GM21529 (cell line): ENCODE measurements at regions not wholly inside any gene's neighbourhood (a gene's known extent, or its start where the extent isn't known, plus 50 kb on each side); places are given as distances from the start of the nearest gene placed in this dataset.

Experiments
- ATAC-seq: cut with Tn5 transposase; IDR thresholded peaks from one replicate; pipeline ENCODE4 v1.9.1; 2021; ENCODE audit not compliant: unreplicated experiment

DNA sequence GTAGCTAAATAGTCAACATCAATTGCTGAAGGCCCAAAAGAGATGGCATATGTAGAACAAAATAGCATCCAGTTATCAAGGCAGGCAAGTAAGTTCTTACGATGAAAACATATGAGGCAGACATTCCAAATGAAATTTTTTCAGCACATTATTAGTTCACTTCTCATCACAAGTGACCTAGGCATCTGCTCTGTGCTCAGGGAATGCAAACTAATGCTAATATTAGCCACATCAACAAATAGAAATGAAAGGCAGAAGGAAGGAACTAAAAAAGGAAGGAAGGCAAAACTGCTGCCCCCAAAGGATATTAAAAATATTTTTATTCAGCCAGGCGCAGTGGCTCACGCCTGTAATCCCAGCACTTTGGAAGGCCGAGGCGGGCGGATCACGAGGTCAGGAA is 51.2 kb upstream of the ROCK1 start:
- no peak for ATAC-seq

DNA sequence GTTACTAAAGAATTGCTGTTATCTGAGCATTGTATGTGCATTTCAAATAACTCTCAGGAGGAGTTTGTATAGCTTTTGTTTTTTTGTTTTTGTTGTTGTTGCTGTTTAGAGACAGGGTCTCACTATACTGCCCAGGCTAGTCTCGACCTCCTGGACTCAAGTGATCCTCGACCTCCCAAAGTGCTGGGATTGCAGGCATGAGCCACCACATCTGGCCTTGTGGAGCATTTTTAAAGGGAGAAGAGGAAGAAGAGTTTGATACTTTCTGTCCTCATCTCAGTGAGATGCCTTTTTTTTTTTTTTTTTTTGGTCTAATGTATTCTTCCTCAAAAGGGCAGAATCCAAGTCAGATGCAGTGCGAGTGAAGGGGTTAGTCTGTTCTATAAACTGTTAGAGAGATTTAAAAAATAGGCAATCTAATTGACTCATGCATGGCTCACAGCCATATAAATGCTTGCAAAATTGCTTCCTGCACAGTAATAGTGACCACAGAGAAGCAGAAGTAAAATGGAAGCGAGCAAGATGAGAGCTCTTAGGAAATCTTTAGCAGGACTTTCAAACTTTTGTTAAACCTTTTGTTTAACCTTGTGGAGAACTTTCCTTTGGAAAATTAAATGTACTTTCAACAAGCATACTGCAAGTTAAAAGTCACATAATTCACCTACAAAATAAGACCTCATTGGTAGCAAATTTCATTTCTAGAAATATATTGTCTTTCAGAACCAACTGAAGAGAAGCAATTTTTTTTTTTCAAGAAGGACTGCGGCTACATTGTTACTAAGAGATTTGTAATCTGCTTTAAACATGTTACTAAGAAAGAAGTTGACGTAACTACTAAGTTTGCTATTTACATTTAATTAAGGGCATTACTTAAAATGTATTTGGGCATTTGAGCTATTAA is 52.3 kb upstream of the ROCK1 start:
- ATAC-seq = no peak

DNA sequence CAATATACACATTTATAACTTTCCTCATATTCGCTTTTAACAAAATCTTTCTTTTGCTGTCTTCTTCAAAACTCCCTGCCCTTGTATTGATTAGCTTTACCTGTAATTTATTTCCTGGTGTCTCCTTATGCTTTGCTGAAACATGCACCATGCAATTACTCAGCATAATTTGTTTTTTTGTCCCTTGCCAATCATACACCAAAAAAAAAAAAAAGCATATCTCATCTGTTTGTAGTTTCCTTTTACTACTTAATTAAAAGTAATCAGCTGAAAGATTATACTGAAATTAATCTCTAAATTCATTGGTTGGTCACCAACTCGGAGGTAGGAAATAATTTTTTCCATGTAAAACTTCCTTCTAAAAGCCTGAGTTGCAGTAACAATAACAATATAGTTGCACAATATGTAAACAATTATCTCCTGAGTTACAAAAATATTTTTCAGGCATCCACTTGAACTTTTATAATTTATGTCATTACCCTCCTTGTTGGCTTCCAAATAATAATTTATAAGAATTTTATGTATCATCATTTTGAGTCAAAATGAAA is 53.0 kb upstream of the ROCK1 start:
- ATAC-seq = no peak

DNA sequence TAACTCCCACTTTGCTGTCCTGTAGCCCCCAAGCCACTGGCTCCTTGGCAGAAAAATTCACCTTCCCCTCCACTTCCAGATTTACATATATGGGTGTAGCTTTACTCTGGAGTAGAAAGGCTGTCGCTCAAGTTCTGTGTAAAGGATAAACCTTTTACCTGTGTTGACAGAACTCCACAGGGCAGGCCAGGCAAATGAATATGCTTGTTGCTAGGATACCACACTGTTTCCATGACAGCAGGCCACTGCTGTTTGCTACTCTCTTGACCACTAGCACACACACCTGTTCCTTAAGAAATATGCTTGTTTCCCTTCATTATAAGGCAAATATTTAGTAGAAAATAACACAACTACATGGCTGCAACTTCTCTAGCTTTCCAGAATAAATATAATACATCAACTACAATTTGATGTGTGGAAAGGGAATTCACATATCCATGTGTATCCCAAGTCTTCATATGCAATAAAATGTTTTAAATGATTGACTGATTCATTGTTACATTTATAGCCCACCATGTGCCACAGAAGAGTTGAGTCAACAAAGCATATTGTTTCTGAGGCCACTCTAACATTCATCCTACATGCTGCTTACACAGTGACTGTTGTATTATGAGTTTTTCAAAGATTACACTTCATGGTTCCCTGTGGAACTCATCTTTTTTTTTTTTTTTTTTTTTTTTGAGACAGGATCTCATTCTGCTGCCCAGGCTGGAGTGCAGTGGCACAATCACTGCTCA is 56.2 kb upstream of the ROCK1 start:
- no peak for ATAC-seq

DNA sequence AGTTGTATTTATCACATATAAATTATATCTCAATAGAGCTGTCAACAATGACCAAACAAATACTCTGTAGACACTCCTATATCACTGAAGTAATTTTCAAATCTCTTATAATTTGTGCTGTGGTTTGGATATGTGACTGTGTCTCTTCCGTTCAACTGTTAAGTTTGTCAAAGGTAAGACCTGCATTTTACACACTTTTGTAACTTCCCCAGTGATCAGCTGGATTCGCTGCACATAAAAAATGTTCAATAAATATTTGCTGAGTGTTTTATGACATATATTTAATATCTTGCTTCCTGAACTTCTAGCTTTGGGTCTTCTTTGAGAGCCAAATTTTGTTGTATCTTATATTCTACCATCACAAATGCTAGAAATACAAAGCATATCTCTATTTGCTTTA is 57.3 kb upstream of the ROCK1 start:
- no peak for ATAC-seq

DNA sequence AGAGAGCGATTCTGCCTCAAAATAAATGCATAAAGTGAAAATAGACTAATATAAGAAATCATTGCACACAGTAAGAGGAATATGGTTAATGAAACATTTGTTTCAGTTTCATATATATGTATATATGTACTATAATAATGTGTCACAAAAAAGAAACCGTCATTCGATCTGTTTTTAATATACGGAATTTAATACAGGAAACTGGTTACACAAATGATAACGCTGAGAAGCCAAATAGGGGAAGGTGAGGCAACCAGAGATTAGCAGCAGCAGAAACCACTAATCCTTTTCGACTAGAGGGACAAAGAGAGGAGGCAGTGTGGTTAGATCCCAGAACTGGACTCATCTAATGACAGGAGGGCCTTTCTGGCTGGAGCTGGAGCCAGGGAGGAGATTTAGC is 64.2 kb upstream of the GREB1L start:
- no peak for ATAC-seq

DNA sequence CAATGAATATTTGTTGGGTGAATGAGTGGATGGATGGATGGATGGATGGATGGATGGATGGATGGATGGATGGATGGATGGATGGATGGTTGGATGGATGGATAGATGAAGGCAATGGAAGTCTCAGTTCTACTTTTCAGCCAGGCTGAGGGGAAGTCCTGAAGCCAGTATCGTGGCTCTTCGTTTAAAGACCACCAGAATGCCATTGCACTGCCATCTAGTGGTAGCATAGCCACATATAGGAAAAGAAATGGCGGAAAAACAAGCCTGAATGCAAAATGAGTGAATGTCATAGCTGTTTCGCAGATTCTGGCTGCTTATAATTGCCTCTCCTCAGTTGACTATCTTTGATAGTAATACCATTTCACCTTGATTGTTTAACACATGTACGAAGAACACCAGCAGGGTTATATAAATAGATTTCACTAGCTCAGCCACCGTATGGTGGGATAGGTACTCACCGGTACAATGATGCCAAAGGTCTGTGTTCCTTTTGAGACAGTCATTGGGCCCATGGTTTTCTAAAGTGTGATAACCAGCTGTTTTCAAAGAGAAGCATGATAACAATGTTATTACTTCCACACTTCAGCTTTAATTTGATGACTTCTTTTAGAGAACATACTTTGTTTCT is 62.3 kb upstream of the GREB1L start:
- ATAC-seq = peak; percentile 63

DNA sequence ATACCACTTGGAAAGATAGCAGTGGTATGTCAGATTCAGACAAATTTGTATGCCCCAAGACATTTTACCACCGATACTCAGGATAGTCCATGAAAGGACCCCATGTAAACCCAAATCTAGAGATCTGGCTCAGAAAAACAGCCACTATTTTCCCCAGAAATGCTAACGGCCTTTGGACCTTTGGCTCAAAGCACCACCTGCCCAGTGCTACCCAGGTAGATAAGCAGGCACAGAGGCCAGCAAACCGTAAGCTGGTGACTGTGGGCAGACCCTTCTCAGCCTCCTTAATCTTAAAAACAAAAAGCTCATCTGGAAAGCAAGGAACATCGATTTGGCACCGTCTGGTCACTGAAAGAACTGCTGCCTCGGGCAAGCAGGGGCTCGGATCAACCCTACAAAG is 61.4 kb upstream of the GREB1L start:
- no peak for ATAC-seq

DNA sequence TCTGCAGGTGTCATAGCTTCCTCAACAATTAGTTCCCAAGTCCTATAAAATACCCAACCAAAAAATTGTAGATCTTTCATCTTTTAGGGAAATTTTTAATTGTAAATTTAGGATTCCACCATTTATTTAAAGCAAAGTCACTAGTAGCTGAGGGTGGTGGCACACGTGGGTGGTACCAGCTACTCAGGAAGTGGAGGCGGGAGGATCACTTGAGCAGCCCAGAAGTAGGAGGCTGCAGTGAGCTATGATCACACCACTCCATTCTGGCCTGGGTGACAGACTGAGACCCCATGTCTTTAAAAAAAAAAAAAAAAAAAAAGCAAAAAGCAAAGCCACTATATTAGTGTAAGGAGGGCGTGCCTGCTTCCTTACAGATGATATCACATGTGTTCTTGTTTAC is 60.3 kb upstream of the GREB1L start:
- no peak for ATAC-seq

DNA sequence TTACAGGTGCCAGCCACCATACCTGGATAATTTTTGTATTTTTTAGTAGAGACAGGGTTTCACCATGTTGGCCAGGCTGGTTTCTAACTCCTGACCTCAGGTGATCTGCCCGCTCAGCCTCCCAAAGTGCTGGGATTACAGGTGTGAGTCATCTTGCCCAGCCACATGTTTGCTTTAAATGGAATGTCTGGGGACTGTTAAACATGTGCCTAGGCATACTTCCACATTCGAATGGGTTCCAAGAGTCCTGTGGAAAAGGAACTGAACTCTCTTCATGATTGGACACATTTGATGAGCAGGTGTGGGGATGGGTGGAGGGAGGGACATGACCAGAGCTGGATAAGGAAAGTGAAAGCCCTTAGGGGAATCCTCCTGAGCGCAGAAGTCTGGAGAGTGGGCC is 58.4 kb upstream of the GREB1L start:
- ATAC-seq = no peak

DNA sequence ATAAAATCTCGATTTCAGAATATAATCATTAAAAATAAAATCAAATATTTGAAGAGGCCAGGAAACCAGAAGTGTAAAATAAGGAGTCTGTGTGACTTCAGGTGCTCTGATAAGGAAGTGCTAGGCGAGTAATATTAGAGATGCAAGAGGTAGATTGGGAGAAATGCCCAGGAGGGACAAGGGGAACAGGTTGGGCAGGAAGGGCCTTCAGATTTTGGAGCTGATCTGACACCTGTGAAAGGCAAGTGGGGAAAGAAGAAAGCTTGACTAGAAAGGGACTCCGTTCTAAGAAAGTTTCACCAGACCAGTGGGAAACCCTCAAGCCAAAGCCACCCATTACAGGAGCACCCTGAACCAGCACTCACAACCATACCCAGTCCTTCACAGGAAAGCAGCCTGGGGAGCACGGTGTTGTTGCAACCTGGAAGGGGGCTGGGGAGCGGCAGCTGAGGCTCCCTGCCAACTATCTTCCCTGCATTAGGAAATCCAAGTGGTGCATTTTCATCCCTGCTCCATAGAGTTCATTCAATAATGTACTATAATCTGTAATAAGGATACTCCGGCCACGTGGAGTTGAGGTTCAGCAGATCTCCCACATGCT is 57.5 kb upstream of the GREB1L start:
- no peak for ATAC-seq

DNA sequence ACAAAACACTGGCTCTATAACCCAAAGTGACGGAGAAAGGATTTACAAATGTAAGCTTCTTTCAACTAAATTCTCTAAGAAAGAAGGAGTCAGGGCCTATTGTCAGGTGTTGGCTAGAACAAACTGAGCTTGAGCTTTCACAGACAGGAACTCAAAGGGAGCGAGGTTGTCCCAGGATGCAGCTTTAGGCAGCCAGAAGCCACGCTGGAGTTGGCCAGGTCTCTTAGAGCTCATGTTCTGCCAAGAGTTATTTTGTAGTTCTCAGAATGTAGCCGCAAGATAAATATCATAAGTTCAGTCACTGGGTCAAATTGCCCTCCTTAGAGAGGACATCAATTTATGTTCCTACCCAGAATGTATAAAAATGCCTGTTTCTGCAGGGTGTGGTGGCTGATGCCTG is 54.1 kb upstream of the GREB1L start:
- no peak for ATAC-seq

DNA sequence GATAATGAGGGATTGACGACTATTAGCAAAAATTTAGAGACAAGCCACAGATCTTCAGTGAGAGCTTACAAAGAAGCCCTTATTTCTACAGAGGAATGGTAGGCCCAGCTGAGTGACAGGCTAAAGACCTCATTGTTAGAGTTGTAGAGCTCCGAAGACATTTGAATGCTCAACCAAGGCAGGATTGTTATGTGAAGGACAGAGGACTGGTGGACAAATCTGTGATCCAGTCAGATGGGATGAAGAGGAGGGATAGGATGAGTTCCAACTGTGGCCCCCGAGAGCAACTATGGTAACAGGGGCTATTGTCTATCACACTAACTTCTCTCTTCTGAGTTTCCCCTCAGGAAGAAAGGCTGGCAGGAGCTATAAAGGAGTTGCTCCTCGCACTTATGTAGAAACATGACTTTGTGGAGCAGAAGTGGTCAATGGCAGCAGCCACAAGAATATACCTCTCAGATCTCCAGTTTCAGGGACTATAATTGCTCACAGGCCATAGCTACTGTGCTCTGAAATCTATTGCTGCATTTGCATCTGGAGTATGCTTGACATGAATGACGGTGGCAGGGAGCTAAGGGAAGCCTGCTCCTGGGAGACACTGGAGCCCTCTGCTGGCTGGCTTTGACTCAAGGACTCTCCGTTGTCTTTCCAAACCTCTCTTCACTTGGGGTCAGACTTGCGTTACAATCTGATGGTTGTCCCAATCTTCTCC is 50.3 kb upstream of the GREB1L start:
- no peak for ATAC-seq
